PFSK-1 (cell line): ENCODE measurements at regions not wholly inside any gene's neighbourhood (a gene's known extent, or its start where the extent isn't known, plus 50 kb on each side); places are given as distances from the start of the nearest gene placed in this dataset.

ENCODE experiments used
- FOXP2 ChIP-seq: optimal IDR thresholded peaks from 2 replicates; pipeline ENCODE3; 2011; ENCODE audit warnings: borderline replicate concordance, control low read depth, inconsistent platforms; ENCODE audit not compliant: insufficient read depth; ENCODE audit errors: extremely low read length, extremely low read depth
- POLR2AphosphoS5 ChIP-seq: IDR thresholded peaks from 2 replicates; pipeline ENCODE4 v1.6.1; 2012; ENCODE audit warnings: low read depth, mild to moderate bottlenecking, control low read depth, low read length, moderate library complexity
- SIN3A ChIP-seq: IDR thresholded peaks from 2 replicates; pipeline ENCODE4 v1.6.1; 2012; ENCODE audit warnings: mild to moderate bottlenecking, low read length, moderate library complexity, borderline replicate concordance; ENCODE audit not compliant: insufficient read depth
- TAF1 ChIP-seq: IDR thresholded peaks from 2 replicates; pipeline ENCODE4 v1.6.1; 2012; ENCODE audit warnings: low read length, control low read depth, borderline replicate concordance; ENCODE audit not compliant: insufficient read depth
- TF ChIP-seq, protein P1 (sequence below), 2 experiments: IDR thresholded peaks; 2 replicates each; pipeline versions ENCODE4 v1.6.1 to v1.8.0; 2011 to 2012; ENCODE audit warnings: low read depth in 2 of 2, low read length in 2 of 2, control low read depth in 1 of 2, inconsistent platforms in 1 of 2, mild to moderate bottlenecking in 1 of 2, moderate library complexity in 1 of 2; ENCODE audit not compliant: insufficient read depth in 1 of 2

DNA sequence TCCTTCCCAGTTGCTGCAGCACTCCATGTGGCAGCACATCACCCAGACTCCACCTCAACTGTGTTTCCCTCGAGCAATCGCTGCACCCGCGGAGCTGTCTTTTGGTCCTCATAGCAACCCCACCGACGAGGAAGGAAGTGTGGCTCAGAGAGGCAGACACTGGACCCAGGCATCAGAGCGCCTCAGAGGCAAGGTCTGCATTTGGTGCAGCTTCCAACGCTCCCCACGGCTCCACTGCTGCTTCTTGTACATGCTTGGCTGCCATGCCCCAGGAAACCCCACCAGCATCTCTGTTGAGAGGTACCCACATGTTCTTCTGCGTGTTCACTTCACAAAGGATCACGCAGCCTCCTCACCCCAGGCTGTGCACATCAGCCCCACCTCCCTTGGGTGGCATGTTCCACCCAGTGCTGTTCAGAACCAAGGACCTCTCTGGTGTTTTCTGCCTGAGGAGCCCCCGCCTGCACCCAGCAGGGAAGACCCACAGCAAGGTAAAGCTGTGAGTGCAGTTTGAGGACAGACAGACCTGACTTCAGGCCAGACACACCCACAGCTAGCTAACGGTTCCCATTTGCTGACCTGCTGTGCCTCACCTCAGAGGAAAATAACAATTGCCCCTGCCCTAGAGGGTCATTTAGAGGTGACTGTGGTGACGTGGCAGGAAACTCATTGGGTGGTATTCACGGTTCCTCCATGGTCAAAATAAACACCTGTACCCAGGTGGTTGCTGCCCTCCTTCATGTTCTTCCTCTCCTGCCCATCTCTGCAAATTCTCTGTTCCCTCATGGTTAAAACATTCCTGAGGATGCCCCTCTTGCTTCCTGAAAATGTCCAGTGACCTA is 326.3 kb upstream of the MYT1L start:
- TF ChIP-seq TAF1 (no peak), FOXP2 (no peak), SIN3A (no peak), POLR2AphosphoS5 (no peak)
- TF ChIP-seq, protein P1, sequence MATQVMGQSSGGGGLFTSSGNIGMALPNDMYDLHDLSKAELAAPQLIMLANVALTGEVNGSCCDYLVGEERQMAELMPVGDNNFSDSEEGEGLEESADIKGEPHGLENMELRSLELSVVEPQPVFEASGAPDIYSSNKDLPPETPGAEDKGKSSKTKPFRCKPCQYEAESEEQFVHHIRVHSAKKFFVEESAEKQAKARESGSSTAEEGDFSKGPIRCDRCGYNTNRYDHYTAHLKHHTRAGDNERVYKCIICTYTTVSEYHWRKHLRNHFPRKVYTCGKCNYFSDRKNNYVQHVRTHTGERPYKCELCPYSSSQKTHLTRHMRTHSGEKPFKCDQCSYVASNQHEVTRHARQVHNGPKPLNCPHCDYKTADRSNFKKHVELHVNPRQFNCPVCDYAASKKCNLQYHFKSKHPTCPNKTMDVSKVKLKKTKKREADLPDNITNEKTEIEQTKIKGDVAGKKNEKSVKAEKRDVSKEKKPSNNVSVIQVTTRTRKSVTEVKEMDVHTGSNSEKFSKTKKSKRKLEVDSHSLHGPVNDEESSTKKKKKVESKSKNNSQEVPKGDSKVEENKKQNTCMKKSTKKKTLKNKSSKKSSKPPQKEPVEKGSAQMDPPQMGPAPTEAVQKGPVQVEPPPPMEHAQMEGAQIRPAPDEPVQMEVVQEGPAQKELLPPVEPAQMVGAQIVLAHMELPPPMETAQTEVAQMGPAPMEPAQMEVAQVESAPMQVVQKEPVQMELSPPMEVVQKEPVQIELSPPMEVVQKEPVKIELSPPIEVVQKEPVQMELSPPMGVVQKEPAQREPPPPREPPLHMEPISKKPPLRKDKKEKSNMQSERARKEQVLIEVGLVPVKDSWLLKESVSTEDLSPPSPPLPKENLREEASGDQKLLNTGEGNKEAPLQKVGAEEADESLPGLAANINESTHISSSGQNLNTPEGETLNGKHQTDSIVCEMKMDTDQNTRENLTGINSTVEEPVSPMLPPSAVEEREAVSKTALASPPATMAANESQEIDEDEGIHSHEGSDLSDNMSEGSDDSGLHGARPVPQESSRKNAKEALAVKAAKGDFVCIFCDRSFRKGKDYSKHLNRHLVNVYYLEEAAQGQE (IDR thresholded peaks at IDR 0.05; ENCODE audit: insufficient read depth in 1 of 2, low read depth in 2 of 2, low read length in 2 of 2), result no peak

DNA sequence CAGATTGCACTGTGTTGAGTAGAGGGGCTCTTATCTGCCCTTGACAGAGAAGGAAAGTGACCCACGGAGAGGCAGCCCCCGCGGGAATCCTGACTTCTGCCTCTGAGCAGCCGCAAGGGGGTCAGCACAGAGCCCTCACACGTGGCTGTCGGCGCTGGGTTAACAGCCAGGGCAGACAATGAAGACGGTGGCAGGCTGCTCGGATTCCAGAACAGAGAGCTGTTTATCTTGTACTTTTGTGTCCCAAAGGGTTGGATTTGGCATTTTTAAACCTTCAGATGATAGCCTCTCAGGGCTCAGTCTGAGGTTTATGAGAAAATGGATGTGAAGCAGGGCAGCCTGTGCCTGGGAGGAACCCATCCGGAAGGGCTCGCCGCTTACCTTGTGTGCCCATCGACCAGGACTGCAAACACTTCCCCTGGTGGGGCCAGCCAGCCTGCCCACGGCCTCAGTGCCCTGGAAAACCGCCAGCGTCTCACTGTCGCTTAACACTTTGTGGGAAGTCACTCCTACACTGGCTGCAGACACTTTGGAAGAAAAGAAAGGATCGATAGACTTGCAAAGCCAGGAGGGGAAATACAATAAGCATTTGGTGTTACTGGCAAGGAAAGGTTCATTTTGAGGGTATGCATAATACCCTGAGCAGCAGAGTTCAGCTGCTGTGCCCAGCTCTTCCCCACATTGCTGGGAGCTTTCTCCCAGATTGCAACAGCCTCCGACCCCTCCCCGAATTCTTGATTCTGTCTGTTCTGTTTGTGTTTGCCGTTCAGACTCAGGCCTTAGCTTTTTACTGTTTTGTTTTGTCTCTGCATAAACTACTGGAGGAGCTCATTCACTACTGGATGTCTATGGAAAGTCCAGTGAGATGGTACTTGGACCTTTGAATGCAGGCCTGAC is 325.3 kb upstream of the MYT1L start:
- no peak for TF ChIP-seq FOXP2
- no peak for TF ChIP-seq SIN3A
- TF ChIP-seq, protein P1 (IDR thresholded peaks at IDR 0.05; ENCODE audit: insufficient read depth in 1 of 2, low read depth in 2 of 2, low read length in 2 of 2), result no peak
- no peak for TF ChIP-seq POLR2AphosphoS5
- no peak for TF ChIP-seq TAF1

- no peak for TF ChIP-seq SIN3A
- TF ChIP-seq, protein P1 (IDR thresholded peaks at IDR 0.05; ENCODE audit: insufficient read depth in 1 of 2, low read depth in 2 of 2, low read length in 2 of 2), result no peak
- no peak for TF ChIP-seq TAF1
- no peak for TF ChIP-seq POLR2AphosphoS5
- TF ChIP-seq FOXP2, result no peak
These were observed 324.5 kb upstream of the MYT1L start for GRCh38 chr2:2655453-2656114.

- TF ChIP-seq FOXP2, result no peak
- no peak for TF ChIP-seq POLR2AphosphoS5
- no peak for TF ChIP-seq TAF1
- TF ChIP-seq SIN3A, result no peak
- TF ChIP-seq, protein P1 (IDR thresholded peaks at IDR 0.05; ENCODE audit: insufficient read depth in 1 of 2, low read depth in 2 of 2, low read length in 2 of 2), result no peak
These were observed 322.2 kb upstream of the MYT1L start for GRCh38 chr2:2653231-2653630.
